ENCODE measurements at regions not wholly inside any gene's neighbourhood (a gene's known extent, or its start where the extent isn't known, plus 50 kb on each side); places are given as distances from the start of the nearest gene placed in this dataset.

- Histone ChIP-seq H4K20me1 (replicated peaks in 1 of 2; ENCODE audit: control insufficient read depth in 1 of 2, insufficient read depth in 2 of 2, low read length in 2 of 2) (peaks cover 0 to 1% of the 10 kb centered on the region in 2 experiments), H2AK5ac (ENCODE audit: low read depth, low read length) (peak overlapping the region; percentile 60; the same call in 1 of the 2 replicates), H2BK15ac (ENCODE audit: low read length) (no peak overlapping the region), H2BK5ac (ENCODE audit: low read depth, low read length) (no peak overlapping the region), H2BK12ac (ENCODE audit: low read depth, low read length) (no peak overlapping the region; the same call in 1 of the 2 replicates), H3K9me3 (ENCODE audit: insufficient read depth in 2 of 2, low read depth in 1 of 2, low read length in 1 of 2) (no peaks in the 10 kb centered on the region), H3K4ac (replicated peaks; ENCODE audit: insufficient read length, low read depth, low read length) (no peak overlapping the region), H3K56ac (replicated peaks; ENCODE audit: insufficient read length, low read depth, low read length) (no peak overlapping the region), H3K23me2 (ENCODE audit: low read depth, low read length) (no peaks in the 10 kb centered on the region), H4K8ac (ENCODE audit: extremely low read depth, insufficient read depth, low read length) (no peak overlapping the region), H4K5ac (ENCODE audit: insufficient read length, low read depth, low read length) (no peak overlapping the region), H3K27me3 (replicated peaks in 1 of 4; ENCODE audit: control insufficient read depth in 3 of 4, extremely low read depth in 1 of 4, insufficient read depth in 3 of 4, low read length in 3 of 4) (no peaks in the 10 kb centered on the region), H3K79me1 (ENCODE audit: low read depth, low read length) (peaks cover 2% of the 10 kb centered on the region; the same call in 1 of the 2 replicates), H4K91ac (replicated peaks; ENCODE audit: insufficient read length, low read length) (no peak overlapping the region), H3K4me3 (ENCODE audit: extremely low read depth in 1 of 4, insufficient read depth in 2 of 4, low read depth in 3 of 4, low read length in 4 of 4) (no peak overlapping the region), H3K4me1 (replicated peaks in 1 of 4; ENCODE audit: control insufficient read depth in 3 of 4, insufficient read depth in 4 of 4, low read length in 3 of 4) (peaks cover 0 to 4% (median under 1%) of the 10 kb centered on the region in 4 experiments; a peak in 3 of 7 replicates), H2BK120ac (replicated peaks; ENCODE audit: low read depth, low read length) (no peak overlapping the region), H3K9ac (replicated peaks in 1 of 4; ENCODE audit: extremely low read depth in 1 of 4, low read depth in 3 of 4, low read length in 3 of 4) (no peak overlapping the region), H2BK20ac (ENCODE audit: low read length) (no peak overlapping the region), H3K14ac (ENCODE audit: insufficient read length) (no peak overlapping the region), H3K36me3 (ENCODE audit: control insufficient read depth in 2 of 4, insufficient read depth in 4 of 4, low read length in 3 of 4) (no peaks in the 10 kb centered on the region), H3K4me2 (ENCODE audit: insufficient read depth in 1 of 2, low read depth in 2 of 2, low read length in 2 of 2) (no peak overlapping the region), H3K27ac (ENCODE audit: low read depth, low read length) (no peak overlapping the region), H3K23ac (ENCODE audit: insufficient read length) (no peak overlapping the region), H2AFZ (ENCODE audit: low read length) (no peak overlapping the region), H3K79me2 (ENCODE audit: control insufficient read depth in 1 of 2, insufficient read depth in 2 of 2, low read length in 2 of 2) (peaks cover 0 to 4% of the 10 kb centered on the region in 2 experiments; a peak in 1 of 4 replicates), H3K18ac (ENCODE audit: extremely low read depth, low read length) (no peak overlapping the region)
- 83% methylated on average over 3 of the region's 3 CpGs; no CpG with 5 or more reads in 1 of the 2 experiments for WGBS, 2 experiments (ENCODE audit: extremely low coverage in 1 of 2, insufficient coverage in 1 of 2, insufficient read length in 1 of 2, insufficient replicate concordance in 2 of 2, low coverage in 1 of 2, low lambda C conversion rate in 2 of 2, missing lambda C conversion rate in 1 of 2)
- no peak for FAIRE-seq
- CTCF ChIA-PET (ENCODE audit: partially characterized antibody) = no interaction called here
- TF ChIP-seq JUND (IDR thresholded peaks at IDR 0.05; ENCODE audit: low read length) (no peak), HDAC6 (IDR thresholded peaks at IDR 0.05; ENCODE audit: low read depth, low read length) (no peak), SRF (IDR thresholded peaks at IDR 0.05; ENCODE audit: low read depth, low read length) (no peak), SIX5 (IDR thresholded peaks at IDR 0.05; ENCODE audit: low read depth, low read length) (no peak)
- DNase-seq (ENCODE audit: low read depth in 1 of 2, low spot score in 2 of 2) = no peak
- POLR2A ChIA-PET (ENCODE audit: partially characterized antibody) = interaction anchor here (1.1 kb wide), 2 partner anchors 33 to 85 kb away, joined by 3 read pairs; partner anchors contain the start of gene KANK1
These were observed 252.5 kb upstream of the DMRT1 start for GRCh38 chr9:588981-589380.

Measured in H1 (cell line).